ENCODE measurements at regions not wholly inside any gene's neighbourhood (a gene's known extent, or its start where the extent isn't known, plus 50 kb on each side); places are given as distances from the start of the nearest gene placed in this dataset.

- intact Hi-C loops (cut with micrococcal nuclease) = no loop called here
These were observed 90.4 kb upstream of the PARD3B start for GRCh38 chr2:204454672-204455380.

GRCh38 chr2:204468746-204469429, 76.4 kb upstream of the PARD3B start:
- intact Hi-C loops (cut with micrococcal nuclease) = no loop called here

- intact Hi-C loops (cut with micrococcal nuclease) = no loop called here
These were observed 75.1 kb upstream of the PARD3B start for GRCh38 chr2:204470178-204470620.

- intact Hi-C loops (cut with micrococcal nuclease) = no loop called here
These were observed 74.6 kb upstream of the PARD3B start for GRCh38 chr2:204470621-204471196.

- intact Hi-C loops (cut with micrococcal nuclease) = no loop called here
These were observed 72.9 kb upstream of the PARD3B start for GRCh38 chr2:204472375-204472774.

GRCh38 chr2:204473224-204473623, 72.1 kb upstream of the PARD3B start:
- intact Hi-C loops (cut with micrococcal nuclease) = no loop called here

- intact Hi-C loops (cut with micrococcal nuclease) = no loop called here
These were observed 69.9 kb upstream of the PARD3B start for GRCh38 chr2:204475399-204475798.

- intact Hi-C loops (cut with micrococcal nuclease) = no loop called here
These were observed 67.8 kb upstream of the PARD3B start for GRCh38 chr2:204477358-204477950.

GRCh38 chr2:204479557-204479956, 65.7 kb upstream of the PARD3B start:
- intact Hi-C loops (cut with micrococcal nuclease) = no loop called here

GRCh38 chr2:204480676-204481075, 64.6 kb upstream of the PARD3B start:
- intact Hi-C loops (cut with micrococcal nuclease) = no loop called here

GRCh38 chr2:204483608-204484081, 61.6 kb upstream of the PARD3B start:
- intact Hi-C loops (cut with micrococcal nuclease) = no loop called here

- intact Hi-C loops (cut with micrococcal nuclease) = no loop called here
These were observed 59.0 kb upstream of the PARD3B start for GRCh38 chr2:204486321-204486720.

GRCh38 chr2:204486805-204487204, 58.5 kb upstream of the PARD3B start:
- intact Hi-C loops (cut with micrococcal nuclease) = no loop called here

GRCh38 chr2:204487447-204488229, 57.6 kb upstream of the PARD3B start:
- intact Hi-C loops (cut with micrococcal nuclease) = no loop called here

GRCh38 chr2:204491528-204491927, 53.7 kb upstream of the PARD3B start:
- intact Hi-C loops (cut with micrococcal nuclease) = no loop called here

- intact Hi-C loops (cut with micrococcal nuclease) = no loop called here
These were observed 52.9 kb upstream of the PARD3B start for GRCh38 chr2:204492417-204492816.

GRCh38 chr2:204494681-204495080, 50.6 kb upstream of the PARD3B start:
- intact Hi-C loops (cut with micrococcal nuclease) = no loop called here

- intact Hi-C loops (cut with micrococcal nuclease) = no loop called here
These were observed 49.9 kb upstream of the PARD3B start for GRCh38 chr2:204495381-204495780.

All from T-helper 1 cell treated with Interleukin-12 subunit alpha and Interleukin-12 subunit beta and Interleukin-4 antibody, amounts not matched to agents 30 ng/mL and 1 ng/mL, for 36 hours (primary cell).